Hepatocyte (in vitro differentiated cells): ENCODE measurements at regions not wholly inside any gene's neighbourhood (a gene's known extent, or its start where the extent isn't known, plus 50 kb on each side); places are given as distances from the start of the nearest gene placed in this dataset.

Experiments used
- EZH2phosphoT487 ChIP-seq: fragments of 200-600 bp; sonication (generic); IDR thresholded peaks from one replicate; pipeline ENCODE4 v1.6.1; 2018; ENCODE audit warnings: antibody characterized with exemption, mild to moderate bottlenecking, low read depth, moderate library complexity; ENCODE audit not compliant: unreplicated experiment, severe bottlenecking
- TF ChIP-seq, protein P1 (sequence below): fragments of 200-600 bp; sonication (generic); IDR thresholded peaks from 2 replicates; pipeline ENCODE4 v1.5.1; 2016; ENCODE audit warnings: antibody characterized with exemption, mild to moderate bottlenecking; ENCODE audit not compliant: poor library complexity

- TF ChIP-seq, protein P1, sequence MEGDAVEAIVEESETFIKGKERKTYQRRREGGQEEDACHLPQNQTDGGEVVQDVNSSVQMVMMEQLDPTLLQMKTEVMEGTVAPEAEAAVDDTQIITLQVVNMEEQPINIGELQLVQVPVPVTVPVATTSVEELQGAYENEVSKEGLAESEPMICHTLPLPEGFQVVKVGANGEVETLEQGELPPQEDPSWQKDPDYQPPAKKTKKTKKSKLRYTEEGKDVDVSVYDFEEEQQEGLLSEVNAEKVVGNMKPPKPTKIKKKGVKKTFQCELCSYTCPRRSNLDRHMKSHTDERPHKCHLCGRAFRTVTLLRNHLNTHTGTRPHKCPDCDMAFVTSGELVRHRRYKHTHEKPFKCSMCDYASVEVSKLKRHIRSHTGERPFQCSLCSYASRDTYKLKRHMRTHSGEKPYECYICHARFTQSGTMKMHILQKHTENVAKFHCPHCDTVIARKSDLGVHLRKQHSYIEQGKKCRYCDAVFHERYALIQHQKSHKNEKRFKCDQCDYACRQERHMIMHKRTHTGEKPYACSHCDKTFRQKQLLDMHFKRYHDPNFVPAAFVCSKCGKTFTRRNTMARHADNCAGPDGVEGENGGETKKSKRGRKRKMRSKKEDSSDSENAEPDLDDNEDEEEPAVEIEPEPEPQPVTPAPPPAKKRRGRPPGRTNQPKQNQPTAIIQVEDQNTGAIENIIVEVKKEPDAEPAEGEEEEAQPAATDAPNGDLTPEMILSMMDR = no peak
- no peak for TF ChIP-seq EZH2phosphoT487
Measured at GRCh38 chr22:47716890-47717615, 954.6 kb downstream of the TBC1D22A start.
